Stimulated activated CD8-positive, alpha-beta memory T cell treated with anti-CD3 and anti-CD28 coated beads, Interleukin-12 subunit alpha, Interleukin-12 subunit beta, amount 100 ng/mL, for 4 hours (primary cell): ENCODE measurements at regions not wholly inside any gene's neighbourhood (a gene's known extent, or its start where the extent isn't known, plus 50 kb on each side); places are given as distances from the start of the nearest gene placed in this dataset.
A peak's percentile ranks its signal among the peaks of the same experiment; 100 is the strongest.

ENCODE experiments used
- DNase-seq: peaks from one replicate; pipeline ENCODE4 v3.0.0-alpha.2; 2020; ENCODE audit warnings: low read depth

DNA sequence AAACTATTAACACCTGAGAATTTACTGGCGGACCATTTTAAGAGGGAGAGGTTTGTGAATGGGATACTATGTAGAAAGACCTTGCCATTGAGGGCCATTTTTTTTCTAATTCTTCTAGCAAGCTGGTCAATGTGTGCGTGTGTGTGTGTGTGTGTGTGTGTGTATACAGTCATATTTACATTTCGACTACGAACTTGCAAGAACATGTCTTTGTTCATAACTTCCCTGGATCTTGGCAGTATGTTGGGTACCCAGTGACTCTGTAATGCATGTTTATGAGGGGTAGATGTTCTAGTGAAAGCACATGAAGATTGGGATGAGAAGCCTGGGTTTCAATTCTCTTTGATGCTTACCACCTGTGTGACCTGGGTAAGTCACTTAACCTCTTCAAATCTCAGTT lies 133.6 kb downstream of the UBE2E3 start:
- no peak for DNase-seq

DNA sequence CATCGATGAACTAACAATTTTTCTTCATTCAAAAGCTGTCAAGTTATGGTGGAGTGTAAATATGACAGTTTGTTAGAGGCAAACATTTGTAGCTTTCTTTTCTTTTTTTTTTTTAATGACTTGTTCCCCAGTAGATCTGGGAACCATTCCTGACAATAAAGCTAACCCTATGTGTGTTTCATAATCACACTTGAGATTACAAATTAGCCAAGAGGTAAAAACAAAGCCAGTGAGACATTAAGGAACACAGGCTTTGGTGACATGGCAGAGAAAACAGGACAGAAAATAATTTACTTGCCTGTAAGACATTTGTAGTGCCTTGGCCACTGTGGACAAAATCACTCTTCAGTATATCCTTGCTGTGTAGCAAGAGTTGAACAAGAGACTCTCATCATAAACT lies 135.9 kb downstream of the UBE2E3 start:
- no peak for DNase-seq

DNA sequence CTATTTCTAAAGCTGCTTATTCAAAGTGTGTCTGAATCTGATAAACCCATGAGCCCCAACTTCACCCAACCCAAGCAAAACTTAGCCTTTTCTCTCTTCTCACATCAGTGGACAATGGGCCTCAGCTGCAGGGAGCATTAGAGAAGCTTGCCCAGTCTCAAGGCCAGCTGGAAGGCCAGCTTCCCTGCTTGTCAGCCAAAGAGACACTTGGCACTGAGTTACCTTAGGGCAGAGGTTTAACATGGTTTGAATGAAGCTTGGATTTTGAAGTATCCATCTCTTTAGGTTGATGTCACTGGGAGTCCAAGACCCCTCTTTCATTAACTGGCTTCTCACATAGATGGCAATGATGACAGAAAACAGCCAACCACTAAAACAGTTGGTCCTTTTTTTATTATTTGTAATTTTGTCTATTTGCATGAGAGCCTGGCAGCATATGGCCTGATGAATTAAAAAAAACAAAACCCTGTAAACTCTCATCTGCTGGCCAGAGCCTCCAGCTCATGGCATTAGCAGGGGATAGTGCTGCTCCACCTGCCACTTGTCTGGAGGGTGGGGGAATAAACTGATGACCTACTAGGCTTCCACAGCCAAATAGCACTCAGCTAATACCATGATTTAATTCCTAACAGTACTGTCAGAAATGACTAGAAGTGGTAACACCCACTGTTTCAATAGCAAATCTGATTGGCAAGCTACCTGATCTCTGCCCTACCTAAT lies 137.0 kb downstream of the UBE2E3 start:
- no peak for DNase-seq

DNA sequence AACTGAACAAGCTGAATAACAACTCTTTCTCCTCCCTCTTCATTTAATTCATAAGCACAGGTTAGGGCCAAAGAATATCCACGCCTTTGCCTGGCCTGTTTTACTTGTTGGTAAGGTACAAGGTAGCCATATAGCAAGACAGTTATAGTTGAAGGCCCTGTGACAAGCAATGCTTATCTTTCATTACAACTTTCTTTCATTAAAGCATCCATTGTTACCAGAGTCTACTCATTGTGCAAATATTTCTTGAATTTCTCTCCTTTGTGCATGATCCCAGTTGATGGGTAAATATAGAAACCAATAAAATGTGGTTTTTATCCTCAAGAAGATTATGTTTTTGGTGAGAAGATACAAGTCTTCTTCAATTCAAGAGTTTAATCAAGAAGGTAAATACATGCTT lies 140.2 kb downstream of the UBE2E3 start:
- DNase-seq: no peak

DNA sequence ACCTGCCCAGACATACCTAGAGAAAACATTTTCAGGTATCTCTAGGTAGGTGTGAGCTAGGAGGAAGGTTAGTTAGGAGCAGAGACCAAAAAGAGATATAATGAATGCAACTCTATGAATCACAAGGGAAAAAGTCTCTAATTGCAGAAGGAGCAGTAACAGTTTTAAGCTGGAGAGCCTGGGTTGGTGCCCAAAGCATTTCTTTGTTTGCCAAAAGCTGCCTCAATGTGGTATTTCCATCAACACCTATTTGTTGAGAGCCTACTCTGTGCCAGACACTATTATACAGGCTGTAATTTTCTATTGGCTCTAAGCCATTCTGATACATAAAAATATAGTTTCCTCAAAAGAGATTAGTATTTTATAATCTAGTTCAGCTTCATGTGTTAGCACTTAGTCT lies 141.6 kb downstream of the UBE2E3 start:
- no peak for DNase-seq

DNA sequence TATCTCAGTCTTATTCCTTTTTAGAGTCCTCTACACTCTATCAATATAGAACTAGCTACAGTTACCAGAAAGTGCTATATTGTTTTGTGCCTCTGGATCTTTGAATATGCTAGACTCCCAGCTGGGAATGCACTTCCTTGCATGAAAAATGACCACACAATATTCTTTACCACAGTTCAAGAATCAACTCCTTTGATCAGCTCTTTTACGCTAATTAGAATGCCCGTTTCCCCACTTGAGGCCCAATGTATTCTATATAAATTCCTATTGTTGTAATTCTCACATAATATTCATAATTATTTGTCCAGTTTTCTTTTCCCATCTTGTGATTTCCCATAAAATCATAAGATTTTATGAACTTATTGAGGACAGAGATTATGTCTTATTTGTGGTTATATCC lies 142.2 kb downstream of the UBE2E3 start:
- DNase-seq: no peak

DNA sequence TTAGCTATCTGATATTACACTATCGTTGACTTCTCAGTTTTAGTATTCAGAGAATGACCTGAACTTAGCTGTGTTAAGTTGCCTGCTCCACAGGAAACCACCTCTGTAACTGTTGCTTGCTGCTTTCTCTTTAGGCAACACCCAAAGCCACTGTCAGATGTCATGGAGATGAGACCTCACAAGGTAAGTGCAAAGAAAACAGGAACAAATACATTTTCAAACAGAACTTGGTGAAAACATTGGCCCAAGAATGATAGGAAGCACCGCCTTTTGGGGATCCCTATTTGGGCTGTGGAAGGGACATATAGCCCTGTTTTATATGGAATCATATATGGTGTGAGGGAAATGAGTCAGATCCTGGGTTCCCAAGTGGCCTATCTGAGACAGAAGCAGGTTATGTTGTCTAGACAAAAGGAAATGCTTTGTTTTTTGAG lies 143.4 kb downstream of the UBE2E3 start:
- DNase-seq: peak; percentile 26

DNA sequence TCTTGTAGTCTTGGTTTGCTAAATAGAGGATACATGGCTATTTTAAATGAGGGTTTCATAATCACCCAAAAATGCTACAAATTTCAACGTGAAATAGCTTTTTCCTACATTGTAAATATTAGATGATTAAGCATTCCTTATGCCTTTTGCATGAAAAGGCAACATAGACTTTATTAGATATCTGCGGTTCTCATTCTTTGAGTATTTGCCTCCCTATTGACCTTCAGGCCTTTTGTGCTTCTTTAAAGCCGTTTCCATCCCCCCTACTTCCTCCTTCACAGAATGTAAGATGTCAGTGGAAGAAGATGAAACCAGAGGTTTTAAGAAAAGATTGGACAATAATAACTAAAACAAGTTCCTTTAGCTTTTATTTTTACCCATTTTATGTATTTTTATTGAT lies 144.1 kb downstream of the UBE2E3 start:
- DNase-seq: no peak

DNA sequence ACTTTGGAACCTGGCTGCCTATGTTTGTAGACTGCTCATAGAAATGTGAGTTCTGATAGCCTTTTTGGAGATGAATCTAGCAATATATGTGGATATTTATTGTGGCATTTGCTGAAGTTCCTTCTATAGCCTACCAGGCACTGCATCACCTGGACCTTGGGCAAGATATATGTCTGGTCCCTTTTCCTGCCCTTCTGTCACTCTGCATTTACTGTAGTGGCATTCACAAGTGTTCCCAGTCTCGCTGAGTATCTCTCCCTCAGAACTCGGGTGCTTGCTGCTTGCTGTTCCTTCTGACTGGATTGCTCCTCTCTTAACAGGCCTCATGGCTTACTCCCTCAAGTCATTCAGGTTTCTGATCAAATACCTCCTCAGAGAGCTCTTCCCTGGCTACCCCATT lies 145.0 kb downstream of the UBE2E3 start:
- no peak for DNase-seq

DNA sequence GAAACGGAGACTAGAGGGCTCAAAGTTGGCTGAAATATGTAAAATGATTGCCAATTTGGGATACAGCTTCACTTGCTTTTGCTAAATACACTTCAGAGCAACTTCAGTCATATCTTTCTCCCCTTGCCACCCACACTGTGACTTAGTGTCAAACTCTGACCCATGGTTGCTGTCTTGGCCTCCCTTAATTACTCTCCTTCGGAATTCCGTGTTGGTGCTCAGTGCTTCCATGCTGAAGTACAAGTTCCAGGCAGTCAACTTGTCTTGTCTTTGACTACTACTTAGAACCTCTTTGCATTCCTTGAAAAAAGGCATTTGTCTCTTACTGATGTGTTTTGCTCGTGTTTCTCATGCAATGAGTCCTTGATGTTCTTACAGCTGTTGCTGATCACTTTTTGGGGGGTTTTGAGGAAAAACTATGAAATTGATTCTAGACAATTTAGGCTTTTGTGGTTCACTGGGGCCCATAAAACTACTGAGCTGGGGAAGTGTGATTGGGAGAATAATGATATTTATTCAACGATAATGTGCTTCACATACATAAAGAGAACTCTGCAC lies 146.0 kb downstream of the UBE2E3 start:
- no peak for DNase-seq

DNA sequence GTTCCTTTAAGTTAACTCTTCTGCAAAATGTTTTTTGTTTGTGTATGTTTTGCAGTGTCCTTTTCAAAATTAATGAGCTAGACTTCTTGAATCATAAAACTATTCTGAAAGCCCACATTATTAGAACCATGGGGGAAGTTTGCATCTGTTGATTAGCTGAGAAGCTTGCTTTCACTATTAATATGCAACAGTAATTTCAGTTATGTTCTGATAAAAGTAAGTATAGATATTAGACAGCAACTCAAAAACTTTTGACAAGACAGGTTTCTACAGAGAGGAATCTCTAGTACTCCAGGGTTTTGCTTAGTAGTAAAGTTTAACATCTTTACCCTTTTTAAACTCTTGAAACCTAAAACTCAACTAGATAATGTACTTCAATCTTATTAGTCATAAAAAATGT lies 147.8 kb downstream of the UBE2E3 start:
- no peak for DNase-seq

DNA sequence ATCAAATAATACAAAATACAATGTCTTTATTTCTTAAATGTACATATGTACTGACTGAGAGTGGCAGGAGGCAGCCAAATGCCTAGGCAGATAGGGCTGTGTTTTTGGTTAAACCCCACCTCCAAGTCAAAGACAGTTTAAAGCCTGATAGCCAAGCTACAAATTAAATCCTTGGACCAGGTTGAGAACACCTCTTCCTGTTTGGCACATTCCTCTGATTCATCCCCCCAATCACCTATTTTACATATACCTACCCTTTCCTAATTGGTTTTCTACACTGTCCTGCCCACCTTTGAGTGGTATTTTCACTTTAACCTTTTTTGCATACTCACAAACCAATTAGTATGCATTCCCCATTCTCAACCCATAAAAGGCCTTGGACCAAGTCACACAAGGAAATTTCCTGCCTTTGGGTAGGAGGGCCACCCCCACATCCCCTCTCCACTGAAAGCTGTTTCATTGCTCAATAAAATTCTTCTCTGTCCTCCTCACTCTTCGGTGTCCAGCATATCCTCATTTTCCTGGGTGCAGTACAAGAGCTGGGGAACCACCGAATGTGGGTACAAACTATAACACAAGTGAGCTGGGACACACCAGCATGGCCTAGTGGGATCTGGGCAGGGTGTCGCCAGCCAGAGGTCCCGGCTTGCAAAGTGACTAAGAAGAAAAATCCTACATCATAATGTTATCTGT lies 149.1 kb downstream of the UBE2E3 start:
- DNase-seq: no peak

DNA sequence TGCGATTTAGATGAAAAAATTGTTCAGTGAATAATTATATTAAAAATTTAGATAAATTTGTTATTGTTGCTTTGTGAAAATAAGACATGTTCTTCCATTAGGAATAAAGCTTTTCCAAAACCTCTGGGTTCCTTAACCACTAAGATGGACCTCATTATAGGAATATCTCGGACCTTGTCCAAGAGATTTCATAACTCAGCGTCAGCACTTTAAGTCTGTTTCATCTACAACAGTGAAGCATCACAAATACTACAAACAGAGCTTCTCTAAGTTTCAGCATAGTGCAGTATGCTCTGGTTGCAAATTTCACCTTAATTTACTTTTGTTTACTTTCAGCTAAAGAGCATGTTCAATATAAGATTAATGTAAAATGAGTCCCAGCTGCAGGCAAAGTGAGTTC lies 150.3 kb downstream of the UBE2E3 start:
- no peak for DNase-seq

DNA sequence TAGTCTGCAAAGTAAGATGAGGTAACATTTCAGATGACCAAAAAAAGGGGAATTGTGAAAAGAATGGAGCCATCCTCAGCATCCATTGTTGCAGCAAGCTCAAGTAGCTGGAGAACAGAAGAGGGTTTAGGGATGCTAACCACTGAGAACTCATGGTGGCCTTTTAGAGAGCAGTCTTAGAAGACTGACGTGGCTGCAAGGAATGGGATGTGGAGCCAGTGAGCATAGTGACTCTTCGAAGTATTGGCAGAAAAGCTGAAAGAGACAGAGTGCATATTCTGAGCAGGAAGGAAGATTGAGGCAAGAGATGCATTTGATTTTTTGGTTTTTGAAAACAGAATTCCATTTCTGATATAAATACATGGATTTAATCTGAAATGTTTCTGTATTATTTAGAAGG lies 151.2 kb downstream of the UBE2E3 start:
- no peak for DNase-seq

DNA sequence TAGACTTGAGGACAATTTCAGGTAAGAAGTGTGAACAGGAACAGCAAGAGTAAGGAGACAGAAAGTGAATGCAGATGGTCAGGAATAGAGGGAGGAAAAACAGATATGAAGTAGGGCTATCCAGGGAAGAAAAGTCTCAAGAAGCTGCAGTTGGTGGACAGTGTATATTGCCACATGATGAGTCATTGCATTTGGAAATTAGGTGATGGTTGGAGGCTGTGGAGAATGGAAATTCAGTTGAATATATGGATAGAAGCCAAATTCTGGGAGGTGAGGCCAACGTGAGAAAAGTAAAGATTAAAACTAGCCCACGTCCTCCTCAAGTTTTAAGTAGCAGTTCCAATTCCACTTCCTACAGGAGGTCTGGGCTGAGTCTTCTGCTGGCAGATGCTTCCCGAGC lies 158.4 kb downstream of the UBE2E3 start:
- DNase-seq: no peak

DNA sequence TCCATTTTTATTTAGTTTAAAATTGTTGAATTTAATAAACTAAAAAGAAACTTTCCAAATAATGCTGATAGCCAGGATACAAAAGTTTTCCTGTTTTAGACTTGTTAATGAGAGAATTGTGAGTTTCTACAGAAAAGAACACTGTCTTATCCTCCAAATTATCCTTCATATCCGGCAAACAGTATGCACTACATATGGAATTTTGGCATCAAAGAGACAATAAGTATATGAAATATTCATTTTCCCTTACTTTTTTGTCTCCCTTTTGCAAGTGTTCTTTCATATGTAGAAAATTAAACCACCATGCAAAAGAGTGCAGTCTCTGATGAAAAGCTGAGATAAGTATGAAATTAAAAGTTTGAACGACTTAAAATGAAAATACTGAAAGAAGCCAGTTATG lies 159.4 kb downstream of the UBE2E3 start:
- DNase-seq: no peak

DNA sequence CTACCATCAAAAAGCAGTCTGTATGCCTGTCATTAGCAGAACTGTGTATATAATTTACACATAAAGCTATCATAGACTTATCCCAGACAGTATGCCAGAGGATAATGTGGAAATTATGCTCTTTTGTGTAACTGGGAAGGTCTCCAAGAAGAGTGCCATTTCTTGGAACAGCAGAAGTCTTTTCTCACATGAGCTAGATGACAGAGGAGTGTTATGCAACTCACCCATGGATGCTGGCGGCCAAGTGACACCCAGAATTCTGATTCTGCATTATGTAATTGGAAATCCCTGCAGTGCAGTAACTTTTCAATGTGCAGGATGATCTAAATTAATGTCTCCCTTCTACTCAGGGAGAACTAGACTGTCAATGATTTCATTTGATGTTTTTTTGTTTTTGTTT lies 160.0 kb downstream of the UBE2E3 start:
- DNase-seq: no peak

DNA sequence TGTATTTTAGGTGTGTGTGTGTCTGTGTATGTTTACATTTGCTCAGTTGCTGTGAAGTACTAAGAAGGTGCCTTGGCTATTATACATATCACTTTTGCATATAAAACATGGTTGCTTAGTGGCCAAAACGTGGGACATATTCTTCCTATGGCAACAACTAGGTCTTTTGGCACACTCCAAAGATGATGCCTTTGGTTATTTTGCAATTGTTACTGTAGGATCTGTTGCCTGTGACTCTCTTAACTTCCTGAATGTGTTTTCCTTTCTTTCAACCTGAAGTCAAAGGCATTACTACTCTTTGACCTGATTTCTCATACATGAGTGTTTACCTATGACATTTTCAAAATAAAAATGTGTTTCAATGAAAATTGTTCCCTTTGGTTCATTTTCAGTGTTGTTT lies 160.5 kb downstream of the UBE2E3 start:
- DNase-seq: no peak

DNA sequence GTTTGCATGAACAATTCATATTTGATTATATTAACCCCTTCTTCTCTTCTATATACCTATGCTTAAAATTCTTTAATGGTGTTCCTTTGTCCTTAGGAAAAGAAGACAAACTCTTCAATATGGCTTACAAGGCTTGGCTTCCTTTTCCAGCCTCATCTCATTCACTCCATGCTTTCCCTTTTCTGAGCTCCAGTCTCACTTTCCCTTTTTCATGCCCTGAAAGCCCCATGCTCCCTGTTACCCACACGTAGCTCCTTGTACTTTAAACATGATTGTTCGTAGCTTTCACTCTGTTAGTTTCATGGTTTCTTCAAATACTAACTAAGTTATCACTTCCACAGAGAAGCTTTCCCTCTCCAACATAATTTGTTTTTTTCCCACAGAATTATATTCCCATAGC lies 161.3 kb downstream of the UBE2E3 start:
- DNase-seq: no peak

DNA sequence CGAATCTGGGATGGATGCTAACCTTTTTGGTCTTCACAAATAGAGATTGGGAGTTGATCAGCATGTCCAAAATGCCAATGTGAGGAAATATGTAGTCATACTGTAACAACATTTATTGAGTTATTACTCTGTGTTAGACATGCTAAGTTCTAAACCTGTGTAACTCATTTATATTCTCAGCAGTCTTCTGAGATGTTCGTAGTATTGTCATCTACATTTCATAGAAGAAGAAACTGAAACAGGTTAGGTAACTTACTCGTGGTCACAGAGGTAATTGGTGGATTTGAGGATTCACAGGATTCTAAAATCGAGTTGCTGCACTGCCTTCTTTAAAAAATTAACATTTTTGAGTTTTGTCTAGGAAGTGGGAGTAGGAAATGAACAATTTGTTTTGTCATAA lies 162.1 kb downstream of the UBE2E3 start:
- DNase-seq: no peak

DNA sequence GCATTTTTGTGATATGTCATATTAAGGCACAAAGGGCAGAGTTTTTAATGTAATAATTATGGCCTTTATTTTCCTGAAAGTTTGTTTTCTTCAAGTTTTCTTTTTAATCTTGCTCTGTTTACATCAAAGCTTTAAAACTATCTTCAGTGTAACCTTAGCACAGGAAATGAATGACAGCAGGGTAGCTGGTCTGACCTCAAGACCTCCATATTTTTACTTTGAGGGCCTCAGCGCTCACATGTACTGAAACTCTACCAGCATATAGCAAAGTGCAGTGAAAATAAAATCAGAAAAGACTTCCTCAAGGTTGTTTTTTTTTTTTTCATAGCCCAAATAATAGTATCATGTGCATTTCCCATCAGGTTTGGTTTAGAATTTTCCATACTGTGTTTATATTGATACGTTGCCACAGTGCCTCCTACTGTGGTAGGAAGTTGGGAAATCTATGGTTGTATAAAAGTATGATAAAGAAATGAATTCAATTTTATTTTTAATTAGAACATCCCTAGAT lies 163.4 kb downstream of the UBE2E3 start:
- DNase-seq: no peak

DNA sequence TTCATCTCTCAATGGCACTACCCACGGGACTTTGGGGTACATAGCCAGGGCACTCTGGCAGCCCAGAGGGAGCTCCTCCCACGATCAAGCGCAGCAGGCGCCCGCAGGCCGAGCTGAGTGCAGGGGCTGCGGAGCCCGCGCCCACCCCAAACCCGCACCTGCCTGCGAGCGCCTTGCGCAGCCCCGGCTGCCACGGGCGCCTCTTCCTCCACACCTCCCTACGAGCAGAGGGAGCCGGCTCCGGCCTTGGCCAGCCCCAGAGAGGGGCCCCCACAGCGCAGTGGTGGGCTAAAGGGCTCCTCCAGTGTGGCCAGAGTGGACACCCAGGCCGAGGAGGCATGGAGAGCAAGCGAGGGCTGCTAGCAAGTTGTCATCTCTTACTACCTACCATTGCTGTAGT lies 165.2 kb downstream of the UBE2E3 start:
- no peak for DNase-seq

DNA sequence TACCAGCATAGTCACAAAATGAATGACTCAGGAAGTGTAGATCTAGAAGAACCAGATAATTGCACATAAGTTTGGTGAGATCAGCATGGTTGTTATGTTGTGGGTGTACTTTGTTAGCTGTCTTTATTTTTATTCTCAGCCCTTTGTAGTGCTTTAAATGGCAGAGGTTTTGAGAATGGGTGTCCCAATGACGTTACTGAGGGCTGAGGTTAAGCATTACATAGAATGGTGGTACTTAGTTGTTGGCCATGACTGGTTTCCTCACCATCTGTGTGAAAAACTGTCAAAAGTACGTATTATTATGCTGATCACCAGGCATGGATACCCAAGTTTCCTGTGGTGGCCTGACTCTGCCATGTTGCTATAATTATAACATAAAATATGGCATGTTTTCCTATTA lies 165.8 kb downstream of the UBE2E3 start:
- no peak for DNase-seq

DNA sequence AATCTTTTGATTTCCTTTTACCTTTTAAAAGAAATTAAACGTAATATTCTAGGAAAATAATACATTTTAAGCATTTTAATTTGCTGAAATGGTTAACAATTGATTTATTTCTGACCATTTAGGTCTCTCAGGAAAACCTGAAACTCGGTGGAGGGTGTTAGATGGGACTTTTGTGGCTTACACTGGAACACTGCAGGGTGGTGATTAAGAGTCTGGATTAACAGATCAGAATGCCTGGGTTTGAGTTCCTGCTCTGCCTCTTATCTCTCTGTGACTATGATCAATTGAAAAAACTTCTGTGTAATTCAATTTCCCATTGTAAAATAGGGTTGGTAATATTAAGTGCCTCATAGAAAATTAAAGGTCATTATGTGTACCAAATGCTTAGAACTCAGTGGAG lies 168.7 kb downstream of the UBE2E3 start:
- DNase-seq: no peak
